AG04449 (cell line): ENCODE measurements at regions not wholly inside any gene's neighbourhood (a gene's known extent, or its start where the extent isn't known, plus 50 kb on each side); places are given as distances from the start of the nearest gene placed in this dataset.

Experiments
- CTCF ChIA-PET: fragments of 350-600 bp; formaldehyde crosslinking; extraction: SDS; loops from one replicate; lab custom pipeline; 2021; ENCODE audit warnings: antibody characterized with exemption; lab: Yijun Ruan, JAX
- POLR2A ChIA-PET: fragments of 400-600, 350-600 bp; formaldehyde crosslinking; extraction: SDS; loops from one replicate; lab custom pipeline; 2020; ENCODE audit warnings: antibody characterized with exemption, inconsistent platforms; lab: Yijun Ruan, JAX
- DNase-seq: peaks from one replicate; pipeline ENCODE4 v3.0.0-alpha.2; 2010; ENCODE audit warnings: low read depth, low spot score
- H3K4me3 ChIP-seq: 2 replicates; pipeline ENCODE4 v1.5.1; 2011; ENCODE audit warnings: low read depth, mild to moderate bottlenecking, control low read depth, low read length
- TF ChIP-seq, protein P1 (sequence below): IDR thresholded peaks from one replicate; pipeline ENCODE4 v1.5.1; 2011; ENCODE audit warnings: mild to moderate bottlenecking, moderate library complexity, low read length, control low read depth, inconsistent platforms; ENCODE audit not compliant: insufficient read depth; ENCODE audit errors: missing control alignments

GRCh38 chrX:124282580-124282979 is 49.9 kb upstream of the TEX13D start:
- CTCF ChIA-PET: no interaction called here
- TF ChIP-seq, protein P1, sequence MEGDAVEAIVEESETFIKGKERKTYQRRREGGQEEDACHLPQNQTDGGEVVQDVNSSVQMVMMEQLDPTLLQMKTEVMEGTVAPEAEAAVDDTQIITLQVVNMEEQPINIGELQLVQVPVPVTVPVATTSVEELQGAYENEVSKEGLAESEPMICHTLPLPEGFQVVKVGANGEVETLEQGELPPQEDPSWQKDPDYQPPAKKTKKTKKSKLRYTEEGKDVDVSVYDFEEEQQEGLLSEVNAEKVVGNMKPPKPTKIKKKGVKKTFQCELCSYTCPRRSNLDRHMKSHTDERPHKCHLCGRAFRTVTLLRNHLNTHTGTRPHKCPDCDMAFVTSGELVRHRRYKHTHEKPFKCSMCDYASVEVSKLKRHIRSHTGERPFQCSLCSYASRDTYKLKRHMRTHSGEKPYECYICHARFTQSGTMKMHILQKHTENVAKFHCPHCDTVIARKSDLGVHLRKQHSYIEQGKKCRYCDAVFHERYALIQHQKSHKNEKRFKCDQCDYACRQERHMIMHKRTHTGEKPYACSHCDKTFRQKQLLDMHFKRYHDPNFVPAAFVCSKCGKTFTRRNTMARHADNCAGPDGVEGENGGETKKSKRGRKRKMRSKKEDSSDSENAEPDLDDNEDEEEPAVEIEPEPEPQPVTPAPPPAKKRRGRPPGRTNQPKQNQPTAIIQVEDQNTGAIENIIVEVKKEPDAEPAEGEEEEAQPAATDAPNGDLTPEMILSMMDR: no peak
- no peak for DNase-seq
- POLR2A ChIA-PET: no interaction called here
- H3K4me3 ChIP-seq: no peak overlapping the region
